ENCODE measurements at regions not wholly inside any gene's neighbourhood (a gene's known extent, or its start where the extent isn't known, plus 50 kb on each side); places are given as distances from the start of the nearest gene placed in this dataset.

DNA sequence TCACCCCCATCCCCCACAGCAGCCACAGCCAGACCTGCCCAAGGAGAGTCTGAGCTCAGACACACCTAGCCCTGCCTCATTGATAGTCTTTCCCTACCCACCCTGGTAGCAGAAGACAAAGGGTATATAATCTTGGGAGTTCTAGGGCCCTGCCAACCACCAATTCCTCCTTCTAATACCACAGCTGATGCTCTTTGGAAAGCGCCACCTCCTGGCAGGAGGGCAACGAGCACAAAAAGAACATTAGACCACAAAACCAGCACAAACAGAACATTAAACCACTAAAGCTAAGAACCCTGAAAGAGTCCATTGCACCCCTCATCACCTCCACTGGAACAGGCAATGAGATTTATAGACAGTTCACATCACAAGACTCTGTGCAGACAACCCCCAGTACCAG is 195.8 kb upstream of the FUT9 start:
- TF ChIP-seq TAF1 (IDR thresholded peaks at IDR 0.05; ENCODE audit: low read depth) (no peak), EP300 (conservative IDR thresholded peaks at IDR 0.05; ENCODE audit: poor library complexity, severe bottlenecking) (no peak), REST (IDR thresholded peaks at IDR 0.05; ENCODE audit: borderline replicate concordance) (no peak), EZH2 (IDR thresholded peaks at IDR 0.05; ENCODE audit: borderline replicate concordance, insufficient read depth, low read length, poor library complexity, severe bottlenecking) (no peak), POLR2AphosphoS5 (IDR thresholded peaks at IDR 0.05) (no peak), MXI1 (conservative IDR thresholded peaks at IDR 0.05; ENCODE audit: poor library complexity, severe bottlenecking) (no peak), RAD21 (conservative IDR thresholded peaks at IDR 0.05) (no peak), SMC3 (conservative IDR thresholded peaks at IDR 0.05; ENCODE audit: poor library complexity) (no peak)
- TF ChIP-seq, protein P1, sequence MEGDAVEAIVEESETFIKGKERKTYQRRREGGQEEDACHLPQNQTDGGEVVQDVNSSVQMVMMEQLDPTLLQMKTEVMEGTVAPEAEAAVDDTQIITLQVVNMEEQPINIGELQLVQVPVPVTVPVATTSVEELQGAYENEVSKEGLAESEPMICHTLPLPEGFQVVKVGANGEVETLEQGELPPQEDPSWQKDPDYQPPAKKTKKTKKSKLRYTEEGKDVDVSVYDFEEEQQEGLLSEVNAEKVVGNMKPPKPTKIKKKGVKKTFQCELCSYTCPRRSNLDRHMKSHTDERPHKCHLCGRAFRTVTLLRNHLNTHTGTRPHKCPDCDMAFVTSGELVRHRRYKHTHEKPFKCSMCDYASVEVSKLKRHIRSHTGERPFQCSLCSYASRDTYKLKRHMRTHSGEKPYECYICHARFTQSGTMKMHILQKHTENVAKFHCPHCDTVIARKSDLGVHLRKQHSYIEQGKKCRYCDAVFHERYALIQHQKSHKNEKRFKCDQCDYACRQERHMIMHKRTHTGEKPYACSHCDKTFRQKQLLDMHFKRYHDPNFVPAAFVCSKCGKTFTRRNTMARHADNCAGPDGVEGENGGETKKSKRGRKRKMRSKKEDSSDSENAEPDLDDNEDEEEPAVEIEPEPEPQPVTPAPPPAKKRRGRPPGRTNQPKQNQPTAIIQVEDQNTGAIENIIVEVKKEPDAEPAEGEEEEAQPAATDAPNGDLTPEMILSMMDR (IDR thresholded peaks at IDR 0.05; ENCODE audit: poor library complexity, severe bottlenecking) = no peak
- Histone ChIP-seq H3K36me3 (ENCODE audit: insufficient read depth, low read length) (no peaks in the 10 kb centered on the region), H3K9ac (ENCODE audit: low read length) (no peak overlapping the region), H3K4me3 (ENCODE audit: low read length) (no peak overlapping the region), H2AFZ (ENCODE audit: low read depth, low read length) (no peak overlapping the region), H4K20me1 (ENCODE audit: insufficient read depth) (no peaks in the 10 kb centered on the region), H3K9me2 (ENCODE audit: insufficient read depth, low read length) (no peaks in the 10 kb centered on the region), H3K27me3 (ENCODE audit: insufficient read depth, low read depth, low read length) (no peaks in the 10 kb centered on the region), H3F3A (ENCODE audit: insufficient read depth, low read length, poor library complexity, severe bottlenecking) (no peaks in the 10 kb centered on the region), H3K9me3 (ENCODE audit: low read length) (no peaks in the 10 kb centered on the region), H3K27ac (ENCODE audit: low read length) (no peak overlapping the region), H3K4me2 (ENCODE audit: low read length) (no peak overlapping the region), H3K79me2 (replicated peaks; ENCODE audit: insufficient read depth, low read length) (no peaks in the 10 kb centered on the region)

- Histone ChIP-seq H3K27ac (ENCODE audit: low read length) (no peak overlapping the region), H3K27me3 (ENCODE audit: insufficient read depth, low read depth, low read length) (no peaks in the 10 kb centered on the region), H3K9me2 (ENCODE audit: insufficient read depth, low read length) (no peaks in the 10 kb centered on the region), H3K9me3 (ENCODE audit: low read length) (no peaks in the 10 kb centered on the region), H3K36me3 (ENCODE audit: insufficient read depth, low read length) (no peaks in the 10 kb centered on the region), H3K9ac (ENCODE audit: low read length) (no peak overlapping the region), H2AFZ (ENCODE audit: low read depth, low read length) (no peak overlapping the region), H3K4me2 (ENCODE audit: low read length) (no peak overlapping the region), H3K4me3 (ENCODE audit: low read length) (no peak overlapping the region), H3K79me2 (replicated peaks; ENCODE audit: insufficient read depth, low read length) (no peaks in the 10 kb centered on the region), H4K20me1 (ENCODE audit: insufficient read depth) (no peaks in the 10 kb centered on the region), H3F3A (ENCODE audit: insufficient read depth, low read length, poor library complexity, severe bottlenecking) (no peaks in the 10 kb centered on the region)
- TF ChIP-seq, protein P1 (IDR thresholded peaks at IDR 0.05; ENCODE audit: poor library complexity, severe bottlenecking) = no peak
- TF ChIP-seq EP300 (conservative IDR thresholded peaks at IDR 0.05; ENCODE audit: poor library complexity, severe bottlenecking) (no peak), POLR2AphosphoS5 (IDR thresholded peaks at IDR 0.05) (no peak), MXI1 (conservative IDR thresholded peaks at IDR 0.05; ENCODE audit: poor library complexity, severe bottlenecking) (no peak), TAF1 (IDR thresholded peaks at IDR 0.05; ENCODE audit: low read depth) (no peak), EZH2 (IDR thresholded peaks at IDR 0.05; ENCODE audit: borderline replicate concordance, insufficient read depth, low read length, poor library complexity, severe bottlenecking) (no peak), SMC3 (conservative IDR thresholded peaks at IDR 0.05; ENCODE audit: poor library complexity) (no peak), REST (IDR thresholded peaks at IDR 0.05; ENCODE audit: borderline replicate concordance) (no peak), RAD21 (conservative IDR thresholded peaks at IDR 0.05) (no peak)
Measured at GRCh38 chr6:95830859-95831557, 184.8 kb upstream of the FUT9 start.
